Uterus (tissue), 2 donors: ENCODE measurements at regions not wholly inside any gene's neighbourhood (a gene's known extent, or its start where the extent isn't known, plus 50 kb on each side); places are given as distances from the start of the nearest gene placed in this dataset.

Experiments used
- CTCF ChIP-seq, 4 experiments: fragments of 200-600 bp in 2 of 4; fragments of 450-650 bp in 2 of 4; sonication (generic) in 2 of 4; IDR thresholded peaks; one replicate each; pipeline ENCODE4 v1.5.1; 2016 to 2019; ENCODE audit warnings: antibody characterized with exemption in 4 of 4, mild to moderate bottlenecking in 2 of 4, moderate library complexity in 1 of 4
- POLR2A ChIP-seq, 2 donors: fragments of 450-650 bp; IDR thresholded peaks; one replicate each; pipeline ENCODE4 v1.6.1; 2016; ENCODE audit warnings: antibody characterized with exemption in 2 of 2, mild to moderate bottlenecking in 1 of 2, moderate library complexity in 1 of 2

- TF ChIP-seq CTCF (IDR thresholded peaks at IDR 0.05) (no peak), POLR2A (IDR thresholded peaks at IDR 0.05) (no peak)
These were observed 2448.7 kb upstream of the PCDH20 start for GRCh38 chr13:63864171-63864902.
